ENCODE measurements at regions not wholly inside any gene's neighbourhood (a gene's known extent, or its start where the extent isn't known, plus 50 kb on each side); places are given as distances from the start of the nearest gene placed in this dataset.

- Histone ChIP-seq H3K27me3 (replicated peaks) (no peaks in the 10 kb centered on the region), H3K27ac (no peak overlapping the region), H3K4me3 (ENCODE audit: low read depth, low read length) (no peak overlapping the region), H3K36me3 (replicated peaks) (no peaks in the 10 kb centered on the region)
- TF ChIP-seq CTCF (IDR thresholded peaks at IDR 0.05; ENCODE audit: low read depth, low read length, missing control alignments): no peak
- in situ Hi-C loops (cut with HindIII; ENCODE audit: low pct_ligation_motif_present, low sequenced_read_pairs): no loop called here
- no peak for DNase-seq
Measured at GRCh38 chr2:129882476-129882875, 97.0 kb upstream of the RAB6C start.

GRCh38 chr2:129883121-129883520 is 96.3 kb upstream of the RAB6C start:
- Histone ChIP-seq H3K36me3 (replicated peaks) (no peaks in the 10 kb centered on the region), H3K27ac (no peak overlapping the region), H3K4me3 (ENCODE audit: low read depth, low read length) (no peak overlapping the region), H3K27me3 (replicated peaks) (no peaks in the 10 kb centered on the region)
- in situ Hi-C loops (cut with HindIII; ENCODE audit: low pct_ligation_motif_present, low sequenced_read_pairs): no loop called here
- DNase-seq: no peak
- no peak for TF ChIP-seq CTCF (IDR thresholded peaks at IDR 0.05; ENCODE audit: low read depth, low read length, missing control alignments)

- no peak overlapping the region for H3K4me3 ChIP-seq (ENCODE audit: low read depth, low read length)
- H3K36me3 ChIP-seq (replicated peaks): no peaks in the 10 kb centered on the region
- no peaks in the 10 kb centered on the region for H3K27me3 ChIP-seq (replicated peaks)
- in situ Hi-C loops (cut with HindIII; ENCODE audit: low pct_ligation_motif_present, low sequenced_read_pairs): no loop called here
- no peak for DNase-seq
- TF ChIP-seq CTCF (IDR thresholded peaks at IDR 0.05; ENCODE audit: low read depth, low read length, missing control alignments): no peak
- H3K27ac ChIP-seq: no peak overlapping the region
Measured at GRCh38 chr2:129884221-129884786, 95.2 kb upstream of the RAB6C start.

GRCh38 chr2:129885735-129886134 is 93.7 kb upstream of the RAB6C start:
- DNase-seq: no peak
- peak; percentile 13 for TF ChIP-seq CTCF (IDR thresholded peaks at IDR 0.05; ENCODE audit: low read depth, low read length, missing control alignments)
- in situ Hi-C loops (cut with HindIII; ENCODE audit: low pct_ligation_motif_present, low sequenced_read_pairs): no loop called here

GRCh38 chr2:129887688-129888266 is 91.7 kb upstream of the RAB6C start:
- Histone ChIP-seq H3K27me3 (replicated peaks) (no peaks in the 10 kb centered on the region), H3K27ac (no peak overlapping the region), H3K36me3 (replicated peaks) (no peaks in the 10 kb centered on the region), H3K4me3 (ENCODE audit: low read depth, low read length) (no peak overlapping the region)
- TF ChIP-seq CTCF (IDR thresholded peaks at IDR 0.05; ENCODE audit: low read depth, low read length, missing control alignments): no peak
- no peak for DNase-seq
- in situ Hi-C loops (cut with HindIII; ENCODE audit: low pct_ligation_motif_present, low sequenced_read_pairs): no loop called here

More at GRCh38 chr2:129885735-129886134, 93.7 kb upstream of the RAB6C start:
- H3K4me3 ChIP-seq (ENCODE audit: low read depth, low read length): no peak overlapping the region
- H3K27ac ChIP-seq: no peak overlapping the region
- no peaks in the 10 kb centered on the region for H3K27me3 ChIP-seq (replicated peaks)
- no peaks in the 10 kb centered on the region for H3K36me3 ChIP-seq (replicated peaks)

- no peak for TF ChIP-seq CTCF (IDR thresholded peaks at IDR 0.05; ENCODE audit: low read depth, low read length, missing control alignments)
- in situ Hi-C loops (cut with HindIII; ENCODE audit: low pct_ligation_motif_present, low sequenced_read_pairs): no loop called here
- no peak for DNase-seq
- Histone ChIP-seq H3K27ac (no peak overlapping the region), H3K36me3 (replicated peaks) (no peaks in the 10 kb centered on the region), H3K27me3 (replicated peaks) (no peaks in the 10 kb centered on the region), H3K4me3 (ENCODE audit: low read depth, low read length) (no peak overlapping the region)
Measured at GRCh38 chr2:129888461-129888860, 91.0 kb upstream of the RAB6C start.

Data from brain microvascular endothelial cell (primary cell).